ENCODE measurements at regions not wholly inside any gene's neighbourhood (a gene's known extent, or its start where the extent isn't known, plus 50 kb on each side); places are given as distances from the start of the nearest gene placed in this dataset.

DNA sequence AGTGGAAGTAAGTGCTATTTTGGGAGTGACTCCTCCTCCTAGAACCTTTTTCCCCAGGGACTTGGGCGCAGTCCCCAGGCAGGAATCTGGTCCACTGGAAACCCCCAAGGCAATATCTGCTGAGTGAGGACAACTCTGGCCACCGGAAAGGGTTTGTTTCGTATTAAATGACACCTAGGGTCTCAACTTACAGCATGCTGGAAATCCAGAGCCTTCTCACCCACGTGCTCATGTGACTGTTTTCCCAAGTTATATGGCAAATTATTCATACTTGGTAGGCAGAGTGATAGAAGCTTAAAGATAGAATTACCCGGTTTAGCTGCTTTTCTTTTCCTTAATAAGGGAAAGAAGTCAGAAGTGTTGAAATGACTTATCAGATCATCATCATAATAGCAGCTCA is 436.9 kb upstream of the SPRED2 start:
- no peak overlapping the region for H3K27ac ChIP-seq
- no peaks in the 10 kb centered on the region for H3K9me3 ChIP-seq (ENCODE audit: severe bottlenecking)
- no peaks in the 10 kb centered on the region for H3K36me3 ChIP-seq
- H3K27me3 ChIP-seq (ENCODE audit: insufficient read depth, low read depth, severe bottlenecking) = peaks cover 94% of the 10 kb centered on the region
- no peak overlapping the region for H3K4me3 ChIP-seq (ENCODE audit: low read depth, low read length)
- DNase-seq = no peak
- TF ChIP-seq, protein P1, sequence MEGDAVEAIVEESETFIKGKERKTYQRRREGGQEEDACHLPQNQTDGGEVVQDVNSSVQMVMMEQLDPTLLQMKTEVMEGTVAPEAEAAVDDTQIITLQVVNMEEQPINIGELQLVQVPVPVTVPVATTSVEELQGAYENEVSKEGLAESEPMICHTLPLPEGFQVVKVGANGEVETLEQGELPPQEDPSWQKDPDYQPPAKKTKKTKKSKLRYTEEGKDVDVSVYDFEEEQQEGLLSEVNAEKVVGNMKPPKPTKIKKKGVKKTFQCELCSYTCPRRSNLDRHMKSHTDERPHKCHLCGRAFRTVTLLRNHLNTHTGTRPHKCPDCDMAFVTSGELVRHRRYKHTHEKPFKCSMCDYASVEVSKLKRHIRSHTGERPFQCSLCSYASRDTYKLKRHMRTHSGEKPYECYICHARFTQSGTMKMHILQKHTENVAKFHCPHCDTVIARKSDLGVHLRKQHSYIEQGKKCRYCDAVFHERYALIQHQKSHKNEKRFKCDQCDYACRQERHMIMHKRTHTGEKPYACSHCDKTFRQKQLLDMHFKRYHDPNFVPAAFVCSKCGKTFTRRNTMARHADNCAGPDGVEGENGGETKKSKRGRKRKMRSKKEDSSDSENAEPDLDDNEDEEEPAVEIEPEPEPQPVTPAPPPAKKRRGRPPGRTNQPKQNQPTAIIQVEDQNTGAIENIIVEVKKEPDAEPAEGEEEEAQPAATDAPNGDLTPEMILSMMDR (IDR thresholded peaks at IDR 0.05; ENCODE audit: low read depth, low read length) = no peak

DNA sequence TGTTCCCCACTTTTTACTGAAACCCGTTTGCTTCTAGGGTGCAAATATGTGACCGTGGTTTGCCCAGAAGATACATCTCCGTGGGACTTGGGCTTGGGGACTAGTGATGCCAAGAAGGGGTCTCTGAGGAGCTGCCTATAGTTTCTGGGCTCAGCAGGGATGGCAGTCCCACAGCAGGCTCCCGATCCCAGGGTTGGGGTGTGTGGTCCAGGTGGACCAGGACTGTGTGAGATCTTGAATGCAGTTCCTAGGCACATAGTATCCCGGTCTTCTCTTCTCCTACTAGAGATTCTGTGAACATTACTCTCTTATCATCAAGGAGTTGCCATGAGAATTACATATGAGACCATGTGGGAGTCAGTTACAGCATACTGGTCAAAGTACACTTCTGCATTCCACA is 435.8 kb upstream of the SPRED2 start:
- H3K27ac ChIP-seq = no peak overlapping the region
- TF ChIP-seq, protein P1 (IDR thresholded peaks at IDR 0.05; ENCODE audit: low read depth, low read length) = no peak
- H3K27me3 ChIP-seq (ENCODE audit: insufficient read depth, low read depth, severe bottlenecking) = peaks cover 96% of the 10 kb centered on the region
- H3K36me3 ChIP-seq = no peaks in the 10 kb centered on the region
- DNase-seq = no peak
- no peaks in the 10 kb centered on the region for H3K9me3 ChIP-seq (ENCODE audit: severe bottlenecking)
- H3K4me3 ChIP-seq (ENCODE audit: low read depth, low read length) = no peak overlapping the region

DNA sequence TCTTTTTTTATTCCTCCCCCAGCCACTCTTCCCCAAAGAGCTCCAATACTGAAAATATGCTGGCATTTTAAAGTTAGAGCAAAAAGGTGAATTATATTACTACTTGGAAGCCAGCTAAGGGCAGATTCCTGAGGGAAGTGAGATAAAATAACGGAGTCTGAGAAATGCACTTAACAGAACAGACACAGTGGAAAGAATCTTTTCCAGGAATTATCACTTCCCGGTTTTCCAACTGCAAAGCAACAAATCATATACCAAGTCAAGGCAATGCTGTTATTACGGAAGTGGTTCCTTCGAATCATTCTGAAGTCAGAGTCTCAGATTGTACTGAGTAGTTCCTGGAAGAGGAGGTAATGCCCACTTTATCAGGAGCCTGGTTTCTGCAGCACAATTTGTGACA is 435.0 kb upstream of the SPRED2 start:
- no peak for DNase-seq
- Histone ChIP-seq H3K9me3 (ENCODE audit: severe bottlenecking) (no peaks in the 10 kb centered on the region), H3K4me3 (ENCODE audit: low read depth, low read length) (no peak overlapping the region), H3K27ac (no peak overlapping the region), H3K27me3 (ENCODE audit: insufficient read depth, low read depth, severe bottlenecking) (peaks cover 96% of the 10 kb centered on the region), H3K36me3 (no peaks in the 10 kb centered on the region)
- TF ChIP-seq, protein P1 (IDR thresholded peaks at IDR 0.05; ENCODE audit: low read depth, low read length) = no peak

DNA sequence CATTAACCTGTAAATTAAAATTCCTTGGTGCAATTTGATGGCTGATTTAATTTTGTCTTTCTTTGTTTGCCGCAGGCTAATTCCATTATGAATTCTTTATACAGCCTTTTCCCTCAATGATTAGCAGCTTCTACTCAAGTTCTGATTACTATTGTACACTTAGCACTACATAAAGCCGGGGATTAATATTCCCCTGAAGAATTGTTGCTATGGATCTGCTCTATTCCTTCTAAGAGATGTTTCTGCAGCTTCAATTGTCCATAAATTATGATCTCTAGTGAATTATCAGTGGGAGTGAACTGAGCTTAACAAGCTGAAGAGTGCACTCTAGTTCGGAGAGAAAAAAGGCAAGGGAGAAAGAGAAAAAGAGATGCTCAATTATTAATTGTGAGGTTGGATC is 433.7 kb upstream of the SPRED2 start:
- no peak for DNase-seq
- H3K4me3 ChIP-seq (ENCODE audit: low read depth, low read length) = no peak overlapping the region
- H3K27ac ChIP-seq = no peak overlapping the region
- TF ChIP-seq, protein P1 (IDR thresholded peaks at IDR 0.05; ENCODE audit: low read depth, low read length) = no peak
- no peaks in the 10 kb centered on the region for H3K36me3 ChIP-seq
- peaks cover 92% of the 10 kb centered on the region for H3K27me3 ChIP-seq (ENCODE audit: insufficient read depth, low read depth, severe bottlenecking)
- H3K9me3 ChIP-seq (ENCODE audit: severe bottlenecking) = no peaks in the 10 kb centered on the region

DNA sequence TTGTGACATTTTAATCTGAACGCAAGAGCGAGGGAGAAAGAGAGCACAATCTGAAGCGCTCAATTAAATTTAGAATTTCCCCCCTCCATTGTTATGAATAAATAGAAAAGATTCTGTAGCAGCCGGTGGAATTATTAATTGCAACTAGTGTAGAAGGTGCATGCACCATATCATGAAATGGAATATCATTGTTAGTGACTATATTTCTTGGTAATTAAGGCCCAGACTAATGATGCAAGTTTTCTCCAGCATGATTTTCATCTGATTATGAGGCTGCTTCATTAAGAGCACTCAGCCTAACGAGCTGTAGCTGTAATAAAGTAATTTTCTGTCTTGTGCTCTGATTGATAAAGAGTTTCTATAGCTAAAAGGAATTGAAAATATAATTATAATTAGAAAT is 432.2 kb upstream of the SPRED2 start:
- Histone ChIP-seq H3K27ac (no peak overlapping the region), H3K4me3 (ENCODE audit: low read depth, low read length) (no peak overlapping the region), H3K36me3 (no peaks in the 10 kb centered on the region), H3K9me3 (ENCODE audit: severe bottlenecking) (no peaks in the 10 kb centered on the region), H3K27me3 (ENCODE audit: insufficient read depth, low read depth, severe bottlenecking) (peaks cover 92% of the 10 kb centered on the region)
- DNase-seq = no peak
- TF ChIP-seq, protein P1 (IDR thresholded peaks at IDR 0.05; ENCODE audit: low read depth, low read length) = no peak

DNA sequence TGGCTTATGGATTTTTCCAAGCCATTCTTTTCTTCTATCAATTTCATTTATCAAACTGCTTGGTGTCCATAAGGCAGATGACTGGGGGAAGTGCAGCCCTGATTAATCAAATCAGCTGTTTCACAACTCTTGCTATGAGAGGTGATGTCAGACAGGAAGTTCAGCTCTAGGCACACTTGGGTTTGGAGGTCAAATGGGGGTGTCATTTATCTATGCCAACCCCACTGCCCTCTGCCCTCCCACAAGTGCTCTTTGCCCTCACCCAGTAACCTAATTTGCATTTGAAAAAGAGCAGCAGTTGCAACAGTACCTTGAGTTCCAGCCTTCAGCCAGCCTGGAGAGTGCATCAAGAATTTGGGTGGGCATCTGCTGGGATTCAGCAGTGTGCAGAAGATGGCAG is 431.3 kb upstream of the SPRED2 start:
- Histone ChIP-seq H3K27me3 (ENCODE audit: insufficient read depth, low read depth, severe bottlenecking) (peaks cover 90% of the 10 kb centered on the region), H3K9me3 (ENCODE audit: severe bottlenecking) (no peaks in the 10 kb centered on the region), H3K4me3 (ENCODE audit: low read depth, low read length) (no peak overlapping the region), H3K27ac (no peak overlapping the region), H3K36me3 (no peaks in the 10 kb centered on the region)
- TF ChIP-seq, protein P1 (IDR thresholded peaks at IDR 0.05; ENCODE audit: low read depth, low read length) = no peak
- DNase-seq = no peak

Measured in WERI-Rb-1 (cell line).